ENCODE measurements at regions not wholly inside any gene's neighbourhood (a gene's known extent, or its start where the extent isn't known, plus 50 kb on each side); places are given as distances from the start of the nearest gene placed in this dataset.

GRCh38 chr4:38357546-38357945 is 306.5 kb upstream of the KLF3 start:
- TF ChIP-seq GATA2 (IDR thresholded peaks at IDR 0.05; ENCODE audit: low read depth, low read length), result no peak
- no peak for TF ChIP-seq GATA3 (IDR thresholded peaks at IDR 0.05; ENCODE audit: low read depth, low read length)

Measured in SH-SY5Y (cell line).